Islet of Langerhans (tissue), 1 donor: ENCODE measurements at regions not wholly inside any gene's neighbourhood (a gene's known extent, or its start where the extent isn't known, plus 50 kb on each side); places are given as distances from the start of the nearest gene placed in this dataset.
"Not testable (repeated sequence)": the region's sequence is repeated elsewhere in the genome, so short reads cannot be mapped to it uniquely, and the experiment has no call there.

ENCODE experiments used
- FAIRE-seq: peaks from one replicate; lab custom pipeline; 2011; peaks lifted over from hg19 to GRCh38; lab: Jason Lieb, UNC

GRCh38 chr12:46669720-46670119 lies 156.1 kb downstream of the SLC38A4 start:
- FAIRE-seq = no peak

GRCh38 chr12:46667551-46667950 lies 158.2 kb downstream of the SLC38A4 start:
- FAIRE-seq = peak; percentile 65

GRCh38 chr12:46664761-46665287 lies 161.0 kb downstream of the SLC38A4 start:
- FAIRE-seq = peak; percentile 89

- FAIRE-seq = no peak
Measured at GRCh38 chr12:46663318-46663717, 162.5 kb downstream of the SLC38A4 start.

- FAIRE-seq = peak; percentile 81
Measured at GRCh38 chr12:46661110-46661845, 164.5 kb downstream of the SLC38A4 start.

GRCh38 chr12:46660719-46661109 lies 165.1 kb downstream of the SLC38A4 start:
- FAIRE-seq = no peak

- no peak for FAIRE-seq
Measured at GRCh38 chr12:46660276-46660675, 165.5 kb downstream of the SLC38A4 start.

- no peak for FAIRE-seq
Measured at GRCh38 chr12:46659824-46660223, 166.0 kb downstream of the SLC38A4 start.

GRCh38 chr12:46659032-46659650 lies 166.7 kb downstream of the SLC38A4 start:
- no peak for FAIRE-seq

- FAIRE-seq = no peak
Measured at GRCh38 chr12:46657453-46658411, 168.1 kb downstream of the SLC38A4 start.

GRCh38 chr12:46655984-46656383 lies 169.8 kb downstream of the SLC38A4 start:
- not testable (repeated sequence) for FAIRE-seq

GRCh38 chr12:46653311-46653710 lies 172.5 kb downstream of the SLC38A4 start:
- FAIRE-seq = no peak

- FAIRE-seq = no peak
Measured at GRCh38 chr12:46652692-46653091, 173.1 kb downstream of the SLC38A4 start.

GRCh38 chr12:46650688-46651087 lies 175.1 kb downstream of the SLC38A4 start:
- no peak for FAIRE-seq

GRCh38 chr12:46649433-46649832 lies 176.4 kb downstream of the SLC38A4 start:
- no peak for FAIRE-seq

- FAIRE-seq = no peak
Measured at GRCh38 chr12:46647034-46647433, 178.8 kb downstream of the SLC38A4 start.

GRCh38 chr12:46641649-46642048 lies 184.1 kb downstream of the SLC38A4 start:
- not testable (repeated sequence) for FAIRE-seq

GRCh38 chr12:46635818-46636217 lies 190.0 kb downstream of the SLC38A4 start:
- FAIRE-seq = peak; percentile 62

- FAIRE-seq = no peak
Measured at GRCh38 chr12:46629331-46630229, 196.2 kb downstream of the SLC38A4 start.

- no peak for FAIRE-seq
Measured at GRCh38 chr12:46628176-46628575, 197.6 kb downstream of the SLC38A4 start.

- no peak for FAIRE-seq
Measured at GRCh38 chr12:46627686-46628085, 198.1 kb downstream of the SLC38A4 start.
